ENCODE measurements at regions not wholly inside any gene's neighbourhood (a gene's known extent, or its start where the extent isn't known, plus 50 kb on each side); places are given as distances from the start of the nearest gene placed in this dataset.

DNA sequence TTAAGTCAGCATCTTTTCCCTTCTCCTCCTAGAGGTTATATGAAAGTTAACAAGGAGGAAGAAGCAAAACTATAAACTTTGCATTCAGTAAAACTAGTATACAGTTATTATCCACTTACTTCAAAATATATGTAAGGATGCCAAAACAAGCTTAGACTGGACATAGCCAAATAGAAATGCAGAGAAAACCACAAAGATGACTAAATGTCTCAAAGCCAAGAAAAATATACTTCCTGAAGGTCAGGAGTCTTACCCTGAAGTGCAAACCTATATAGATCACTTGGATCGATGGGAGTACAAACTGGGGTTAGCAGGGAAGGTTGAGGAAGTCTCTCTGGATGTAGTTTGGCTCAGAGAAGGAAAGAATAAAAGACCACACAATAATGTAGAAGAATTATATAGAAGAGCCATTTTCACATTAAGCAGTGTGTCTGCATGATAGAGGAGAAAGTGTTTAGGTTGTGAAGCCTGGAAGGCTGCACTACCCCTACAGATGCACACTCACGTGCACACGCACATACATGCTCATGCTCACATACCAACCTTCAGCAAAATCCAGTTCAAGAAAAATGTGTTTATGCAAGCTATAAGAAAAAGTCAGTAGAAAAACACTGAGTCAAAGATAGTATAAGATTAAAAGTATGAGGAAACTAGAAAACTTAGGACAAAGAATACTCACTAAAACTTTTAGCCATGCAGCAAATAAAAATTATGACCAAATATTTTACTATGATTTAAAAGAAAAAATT lies 112.1 kb upstream of the RXFP2 start:
- DNase-seq (ENCODE audit: low read depth, low spot score) (no peak), FAIRE-seq (no peak)
- Histone ChIP-seq H3K4me3 (ENCODE audit: control insufficient read depth in 2 of 3, extremely low read depth in 1 of 3, insufficient read depth in 2 of 3, low read depth in 1 of 3, low read length in 3 of 3) (no peak overlapping the region), H4K20me1 (ENCODE audit: control insufficient read depth, extremely low read depth, insufficient read depth, low read length) (no peaks in the 10 kb centered on the region), H3K27ac (ENCODE audit: control insufficient read depth, insufficient read depth, low read length) (no peak overlapping the region), H3K9me3 (ENCODE audit: control insufficient read depth, low read depth, low read length) (no peaks in the 10 kb centered on the region), H3K4me2 (ENCODE audit: control insufficient read depth, extremely low read depth, insufficient read depth, low read depth, low read length) (no peak overlapping the region), H3K9me1 (ENCODE audit: control insufficient read depth, extremely low read depth, insufficient read depth, low read length) (no peaks in the 10 kb centered on the region), H3K9ac (ENCODE audit: control insufficient read depth, extremely low read depth, insufficient read depth, low read length) (no peak overlapping the region), H3K79me2 (ENCODE audit: control insufficient read depth, insufficient read depth, low read length) (no peaks in the 10 kb centered on the region), H3K4me1 (ENCODE audit: control insufficient read depth, extremely low read depth, insufficient read depth, low read length) (no peaks in the 10 kb centered on the region), H3K27me3 (ENCODE audit: control insufficient read depth, extremely low read depth, insufficient read depth, low read length) (no peaks in the 10 kb centered on the region), H2AFZ (ENCODE audit: control insufficient read depth, low read length) (no peak overlapping the region), H3K36me3 (ENCODE audit: control insufficient read depth in 2 of 2, extremely low read depth in 1 of 2, insufficient read depth in 2 of 2, low read length in 2 of 2) (no peaks in the 10 kb centered on the region)
- TF ChIP-seq, protein P1, sequence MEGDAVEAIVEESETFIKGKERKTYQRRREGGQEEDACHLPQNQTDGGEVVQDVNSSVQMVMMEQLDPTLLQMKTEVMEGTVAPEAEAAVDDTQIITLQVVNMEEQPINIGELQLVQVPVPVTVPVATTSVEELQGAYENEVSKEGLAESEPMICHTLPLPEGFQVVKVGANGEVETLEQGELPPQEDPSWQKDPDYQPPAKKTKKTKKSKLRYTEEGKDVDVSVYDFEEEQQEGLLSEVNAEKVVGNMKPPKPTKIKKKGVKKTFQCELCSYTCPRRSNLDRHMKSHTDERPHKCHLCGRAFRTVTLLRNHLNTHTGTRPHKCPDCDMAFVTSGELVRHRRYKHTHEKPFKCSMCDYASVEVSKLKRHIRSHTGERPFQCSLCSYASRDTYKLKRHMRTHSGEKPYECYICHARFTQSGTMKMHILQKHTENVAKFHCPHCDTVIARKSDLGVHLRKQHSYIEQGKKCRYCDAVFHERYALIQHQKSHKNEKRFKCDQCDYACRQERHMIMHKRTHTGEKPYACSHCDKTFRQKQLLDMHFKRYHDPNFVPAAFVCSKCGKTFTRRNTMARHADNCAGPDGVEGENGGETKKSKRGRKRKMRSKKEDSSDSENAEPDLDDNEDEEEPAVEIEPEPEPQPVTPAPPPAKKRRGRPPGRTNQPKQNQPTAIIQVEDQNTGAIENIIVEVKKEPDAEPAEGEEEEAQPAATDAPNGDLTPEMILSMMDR (optimal IDR thresholded peaks at IDR 0.05 in 1 of 3, IDR thresholded peaks at IDR 0.05 in 1 of 3, conservative IDR thresholded peaks at IDR 0.05 in 1 of 3; ENCODE audit: extremely low read depth in 1 of 3, insufficient read depth in 2 of 3, low read length in 3 of 3): no peak
- no peak for TF ChIP-seq EZH2 (IDR thresholded peaks at IDR 0.05; ENCODE audit: low read length)
- dilution Hi-C loops (cut with MboI; ENCODE audit: extremely low pct_ligation_motif_present, low sequenced_read_pairs): no loop called here

DNA sequence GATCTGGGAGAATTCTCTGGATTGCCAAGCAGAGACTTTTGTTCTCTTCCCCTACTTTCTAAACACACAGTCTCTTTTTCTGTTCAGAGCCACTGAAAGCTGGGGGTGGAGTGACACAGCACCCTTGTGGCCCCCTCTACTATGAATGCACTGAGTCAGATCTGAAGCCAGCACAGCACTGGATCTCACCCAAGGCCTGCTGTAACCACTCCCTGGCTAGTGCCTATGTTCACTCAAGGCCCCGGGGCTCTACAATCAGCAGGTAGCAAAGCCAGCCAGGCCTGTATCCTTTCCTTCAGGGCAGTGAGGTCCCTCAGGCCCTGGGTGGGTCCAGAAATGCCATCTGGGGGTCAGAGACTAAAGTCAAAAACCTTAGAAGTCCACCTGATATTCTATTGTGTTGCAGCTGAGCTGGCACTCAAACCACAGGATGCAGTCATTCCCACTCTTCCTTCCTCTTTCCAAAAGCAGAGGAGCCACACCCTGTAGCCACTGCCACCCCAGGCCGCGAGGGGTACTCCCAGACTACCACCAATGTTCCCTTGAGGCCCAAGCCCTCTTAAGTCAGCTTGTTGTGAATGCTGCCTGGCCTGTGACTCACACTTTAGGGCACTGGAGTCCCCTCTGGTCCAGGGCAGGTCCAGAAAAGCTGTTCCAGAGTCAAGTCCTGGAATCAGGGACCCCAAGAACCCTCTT lies 110.1 kb upstream of the RXFP2 start:
- Histone ChIP-seq H3K4me3 (ENCODE audit: control insufficient read depth in 2 of 3, extremely low read depth in 1 of 3, insufficient read depth in 2 of 3, low read depth in 1 of 3, low read length in 3 of 3) (no peak overlapping the region), H3K9me3 (ENCODE audit: control insufficient read depth, low read depth, low read length) (no peaks in the 10 kb centered on the region), H3K27me3 (ENCODE audit: control insufficient read depth, extremely low read depth, insufficient read depth, low read length) (no peaks in the 10 kb centered on the region), H3K4me1 (ENCODE audit: control insufficient read depth, extremely low read depth, insufficient read depth, low read length) (no peaks in the 10 kb centered on the region), H2AFZ (ENCODE audit: control insufficient read depth, low read length) (no peak overlapping the region), H3K4me2 (ENCODE audit: control insufficient read depth, extremely low read depth, insufficient read depth, low read depth, low read length) (no peak overlapping the region), H4K20me1 (ENCODE audit: control insufficient read depth, extremely low read depth, insufficient read depth, low read length) (no peaks in the 10 kb centered on the region), H3K79me2 (ENCODE audit: control insufficient read depth, insufficient read depth, low read length) (no peaks in the 10 kb centered on the region), H3K9ac (ENCODE audit: control insufficient read depth, extremely low read depth, insufficient read depth, low read length) (no peak overlapping the region), H3K9me1 (ENCODE audit: control insufficient read depth, extremely low read depth, insufficient read depth, low read length) (no peaks in the 10 kb centered on the region), H3K36me3 (ENCODE audit: control insufficient read depth in 2 of 2, extremely low read depth in 1 of 2, insufficient read depth in 2 of 2, low read length in 2 of 2) (no peaks in the 10 kb centered on the region), H3K27ac (ENCODE audit: control insufficient read depth, insufficient read depth, low read length) (no peak overlapping the region)
- FAIRE-seq: no peak
- dilution Hi-C loops (cut with MboI; ENCODE audit: extremely low pct_ligation_motif_present, low sequenced_read_pairs): no loop called here
- TF ChIP-seq EZH2 (IDR thresholded peaks at IDR 0.05; ENCODE audit: low read length): no peak
- TF ChIP-seq, protein P1 (optimal IDR thresholded peaks at IDR 0.05 in 1 of 3, IDR thresholded peaks at IDR 0.05 in 1 of 3, conservative IDR thresholded peaks at IDR 0.05 in 1 of 3; ENCODE audit: extremely low read depth in 1 of 3, insufficient read depth in 2 of 3, low read length in 3 of 3): no peak
- DNase-seq (ENCODE audit: low read depth, low spot score): no peak

All from keratinocyte (primary cell).